GM19438 (cell line): ENCODE measurements at regions not wholly inside any gene's neighbourhood (a gene's known extent, or its start where the extent isn't known, plus 50 kb on each side); places are given as distances from the start of the nearest gene placed in this dataset.

Experiments used
- ATAC-seq: cut with Tn5 transposase; IDR thresholded peaks from one replicate; pipeline ENCODE4 v1.9.1; 2021; ENCODE audit warnings: low read depth; ENCODE audit not compliant: unreplicated experiment

GRCh38 chr13:75231235-75231634 is 250.7 kb downstream of the TBC1D4 start:
- ATAC-seq, result no peak

- no peak for ATAC-seq
Observed at GRCh38 chr13:75226733-75227435, 255.1 kb downstream of the TBC1D4 start.

DNA sequence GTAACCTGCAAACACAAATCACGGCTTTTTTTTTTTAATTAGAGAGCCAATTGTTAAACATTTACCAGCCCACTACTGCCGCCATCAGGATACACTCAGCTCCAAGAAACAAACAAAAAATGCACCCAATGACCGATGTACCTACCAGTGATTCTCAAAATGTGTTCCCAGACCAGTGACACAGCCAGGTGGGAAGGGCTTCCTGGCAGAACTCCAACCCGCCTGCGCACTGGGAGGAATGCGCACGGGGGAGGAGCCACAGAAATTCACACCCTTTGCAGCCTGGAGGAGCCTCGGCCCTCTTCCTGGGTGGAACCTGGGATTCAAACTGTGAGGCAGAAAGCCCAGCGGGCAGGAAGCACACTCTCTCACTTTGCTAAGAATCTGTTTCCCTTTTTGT is 255.9 kb downstream of the TBC1D4 start:
- ATAC-seq, result no peak

DNA sequence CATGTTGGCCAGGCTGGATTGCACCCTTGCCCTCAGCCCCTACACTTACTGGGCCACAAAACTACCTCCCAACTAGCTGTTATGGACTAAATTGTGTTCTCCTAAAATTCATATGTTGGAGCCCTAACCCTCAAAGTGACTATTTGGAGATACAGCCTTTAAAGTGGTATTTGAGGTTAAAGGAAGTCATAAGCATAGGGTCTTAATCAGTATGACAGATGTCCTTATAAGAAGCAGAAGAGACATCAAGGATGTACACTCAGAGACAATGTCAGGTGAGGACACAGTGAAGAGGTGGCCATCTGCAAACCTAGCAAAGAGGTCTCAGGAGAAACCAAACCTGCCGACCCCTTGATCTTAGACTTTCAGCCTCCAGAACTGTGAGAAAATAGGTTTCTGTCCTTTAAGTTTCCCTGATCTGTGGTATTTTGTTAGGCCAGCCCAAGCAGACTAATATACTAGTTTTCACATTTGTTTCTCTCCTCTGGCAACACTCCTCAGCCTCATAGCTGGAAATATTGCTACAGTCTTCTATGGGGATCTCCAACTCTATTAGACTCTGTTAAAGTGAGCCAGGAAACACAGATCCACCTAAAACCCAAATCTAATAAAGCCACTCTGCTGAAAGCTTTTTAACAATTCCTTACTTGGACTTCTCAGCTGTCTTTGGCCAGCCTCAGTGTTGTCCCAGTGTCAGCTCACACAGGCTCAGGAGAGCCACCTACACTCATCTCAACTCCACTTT is 256.5 kb downstream of the TBC1D4 start:
- no peak for ATAC-seq

DNA sequence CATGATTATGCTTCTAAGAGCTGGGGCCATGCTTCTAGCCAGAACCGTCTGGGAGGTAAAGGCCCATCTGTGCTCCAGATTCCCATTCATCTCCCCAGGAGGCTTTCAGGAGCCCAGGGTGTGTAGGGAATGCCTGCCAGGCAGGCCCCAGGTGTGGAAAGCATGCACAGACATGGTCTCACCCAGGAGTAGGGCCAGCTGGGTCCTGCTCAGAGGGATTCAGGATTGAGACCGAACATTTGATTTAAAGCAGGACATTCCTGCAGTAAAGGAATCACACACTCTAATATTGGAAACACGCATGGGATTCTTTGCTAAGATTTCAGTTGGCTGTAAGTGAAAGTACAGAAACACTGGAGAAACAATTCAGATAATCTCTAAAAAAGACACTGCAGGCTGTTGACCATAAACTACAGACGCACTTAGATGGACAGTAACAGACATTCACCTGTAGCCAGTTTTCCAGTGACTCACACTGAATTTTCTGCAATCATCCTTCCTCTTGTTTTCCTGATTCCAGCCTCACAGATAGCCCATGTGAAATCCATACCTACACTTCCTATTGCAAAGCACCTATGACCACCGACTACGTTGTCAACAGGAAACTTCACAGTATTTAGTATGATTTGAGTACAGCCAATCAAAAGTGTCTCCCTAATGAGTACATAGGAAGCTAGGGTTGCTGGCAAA is 257.8 kb downstream of the TBC1D4 start:
- ATAC-seq, result no peak

DNA sequence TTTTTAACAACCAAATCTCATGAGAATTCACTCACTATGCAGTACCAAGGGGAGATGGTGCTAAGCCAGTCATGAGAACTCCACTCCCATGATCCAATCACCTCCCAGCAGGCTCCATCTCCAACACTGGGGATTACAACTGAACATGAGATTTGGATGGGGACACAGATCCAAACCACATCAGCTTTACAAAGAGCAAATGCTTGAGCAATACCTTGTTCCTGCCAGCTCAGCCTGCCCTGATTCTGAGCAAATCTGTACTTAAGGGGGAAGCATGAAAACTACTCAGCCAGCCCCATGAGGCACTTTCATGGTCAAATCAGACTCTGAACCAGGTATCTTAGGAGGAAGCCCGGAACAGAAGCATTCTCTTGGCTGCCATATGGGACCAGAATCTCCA is 259.9 kb downstream of the TBC1D4 start:
- ATAC-seq, result no peak

- no peak for ATAC-seq
Observed at GRCh38 chr13:75220861-75221260, 261.1 kb downstream of the TBC1D4 start.

DNA sequence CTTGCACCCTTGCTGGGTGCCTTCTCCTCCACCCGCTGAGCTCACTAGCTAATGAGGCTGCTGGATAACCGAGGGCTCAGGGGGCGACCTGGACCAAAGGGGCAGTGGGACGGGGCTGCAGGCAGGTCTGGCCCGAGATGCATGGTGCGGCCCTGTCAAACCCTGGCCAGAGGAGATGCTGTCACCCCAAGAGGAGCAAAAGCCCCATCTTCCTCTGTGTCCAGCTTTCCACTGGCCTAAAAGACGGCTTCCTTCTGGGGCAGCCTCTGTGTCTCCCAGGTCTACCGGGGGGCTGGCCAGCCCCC is 261.8 kb downstream of the TBC1D4 start:
- ATAC-seq, result no peak

- peak; percentile 96 for ATAC-seq
Observed at GRCh38 chr13:75219479-75220237, 262.3 kb downstream of the TBC1D4 start.

GRCh38 chr13:75217949-75218348 is 264.0 kb downstream of the TBC1D4 start:
- no peak for ATAC-seq

DNA sequence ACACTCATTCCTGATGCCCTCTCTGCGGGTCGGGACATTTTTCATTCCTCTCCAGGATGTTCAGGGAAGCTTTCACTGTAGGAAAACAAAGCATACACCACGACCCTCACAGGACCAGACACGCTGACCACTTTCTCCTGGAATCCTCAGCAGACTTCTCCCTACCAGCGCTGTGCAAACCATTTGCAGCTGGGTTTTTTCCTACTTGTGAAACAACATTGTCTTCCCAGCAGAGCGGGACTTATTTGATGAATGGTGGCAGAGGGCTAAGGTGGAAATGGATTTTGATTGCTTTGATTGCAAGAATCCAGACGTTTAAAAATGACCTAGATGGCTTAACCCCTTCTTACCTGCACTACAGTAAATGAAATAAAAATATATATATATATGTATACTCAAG is 265.9 kb downstream of the TBC1D4 start:
- no peak for ATAC-seq

GRCh38 chr13:75214846-75215245 is 267.1 kb downstream of the TBC1D4 start:
- ATAC-seq, result no peak

DNA sequence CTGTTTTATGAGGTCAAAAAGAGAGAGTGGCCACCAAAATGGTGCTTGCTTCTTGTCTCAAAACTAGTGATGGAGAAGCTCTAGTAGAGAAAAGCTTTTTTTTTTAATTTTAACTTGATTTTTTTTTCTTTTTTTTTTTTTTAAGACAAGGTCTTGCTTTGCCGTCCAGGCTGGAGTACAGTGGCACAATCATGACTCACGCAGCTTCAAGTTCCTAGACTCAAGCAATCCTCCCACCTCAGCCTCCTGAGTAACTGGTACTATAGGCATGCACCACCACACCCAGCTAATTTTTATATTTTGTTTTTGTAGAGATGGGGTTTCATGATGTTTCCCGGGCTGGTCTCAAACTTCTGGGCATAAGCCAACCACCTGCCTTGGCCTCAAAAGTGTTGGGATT is 279.0 kb downstream of the TBC1D4 start:
- no peak for ATAC-seq

- no peak for ATAC-seq
Observed at GRCh38 chr13:75197803-75198202, 284.2 kb downstream of the TBC1D4 start.

GRCh38 chr13:75196147-75196837 is 285.7 kb downstream of the TBC1D4 start:
- no peak for ATAC-seq

DNA sequence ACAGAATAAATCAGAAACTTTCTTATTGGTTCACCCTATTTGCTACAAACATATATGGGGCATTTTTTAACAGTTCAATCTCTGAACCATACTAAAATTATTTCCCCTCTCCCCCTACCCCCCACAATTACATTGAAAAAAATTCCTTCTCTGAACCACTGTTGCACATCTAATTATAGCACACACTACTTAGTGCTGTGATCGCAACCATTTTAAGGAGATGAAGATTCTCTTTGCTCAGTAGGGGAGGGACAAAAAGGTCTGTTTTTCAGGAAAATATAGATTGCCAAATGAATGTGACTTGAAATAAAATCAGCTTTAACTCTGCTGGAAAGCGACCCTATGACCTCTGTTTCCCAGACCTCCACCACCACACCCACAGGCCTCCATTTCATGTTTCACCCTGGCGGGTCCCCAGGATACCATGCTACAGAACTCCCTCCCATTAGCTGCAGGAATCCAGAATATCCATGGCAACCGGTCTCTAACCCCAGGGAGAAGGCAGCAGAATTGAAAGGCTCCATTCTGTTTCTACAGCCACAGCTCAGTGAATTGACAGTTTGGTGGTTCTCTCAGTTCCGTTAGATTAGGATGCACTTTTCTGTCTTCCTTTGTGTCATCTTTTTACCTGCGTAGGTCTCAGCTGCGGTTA is 286.3 kb downstream of the TBC1D4 start:
- ATAC-seq, result no peak

DNA sequence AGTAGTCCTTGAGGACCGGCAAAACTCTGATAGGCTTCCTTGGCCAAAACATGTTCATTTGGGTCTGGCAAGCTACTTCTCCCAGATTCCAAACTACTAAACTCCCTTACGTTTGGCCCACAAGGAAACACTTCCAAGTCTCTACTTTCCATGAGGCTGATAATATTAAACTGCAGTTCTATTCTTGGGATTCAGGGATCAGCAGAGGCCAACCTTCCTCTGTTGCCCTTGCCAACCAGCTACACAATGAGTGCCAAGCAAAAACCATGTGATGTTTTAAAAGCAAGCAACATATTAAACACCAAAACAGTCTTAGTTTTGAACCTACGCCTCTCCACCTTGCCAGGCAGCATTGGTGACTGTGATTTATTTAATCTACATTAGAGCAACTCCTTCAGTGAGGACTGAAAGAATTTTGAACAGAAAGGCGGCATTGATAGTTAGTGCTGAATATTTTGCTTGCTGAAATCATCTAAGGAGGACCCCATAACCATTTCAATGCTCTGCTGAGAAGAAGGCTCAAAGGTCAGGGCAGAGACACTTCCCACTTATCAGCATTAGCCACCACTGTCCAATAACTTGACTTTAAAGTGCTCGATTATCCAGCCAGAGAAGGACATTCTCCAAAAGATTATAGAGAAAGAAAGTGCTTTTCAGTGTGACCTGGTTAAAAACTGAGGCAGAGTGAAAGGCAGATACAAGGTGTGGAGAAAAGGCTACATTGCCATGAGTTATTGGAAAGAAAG is 287.1 kb downstream of the TBC1D4 start:
- no peak for ATAC-seq

DNA sequence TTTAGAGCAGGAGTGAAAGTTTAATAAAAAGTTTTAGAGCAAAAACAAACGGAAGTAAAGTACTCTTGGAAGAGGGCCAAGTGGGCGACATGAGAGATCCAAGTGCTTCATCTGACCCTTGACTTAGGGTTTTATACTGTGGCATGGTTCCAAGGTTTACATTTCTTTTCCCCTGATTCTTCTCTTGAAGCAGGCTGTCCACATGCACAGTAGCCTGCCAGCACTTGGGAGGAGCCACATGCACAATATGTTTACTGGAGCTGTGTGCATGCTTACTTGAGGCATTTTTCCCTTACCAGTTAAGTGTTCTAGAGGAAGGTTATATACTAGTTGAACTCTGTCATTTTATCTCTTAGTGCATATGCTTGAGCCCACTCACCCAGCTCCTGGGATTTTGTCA is 295.6 kb downstream of the TBC1D4 start:
- ATAC-seq, result no peak

- ATAC-seq, result no peak
Observed at GRCh38 chr13:75181906-75182305, 300.1 kb downstream of the TBC1D4 start.
